Activated naive CD4-positive, alpha-beta T cell treated with anti-CD3 and anti-CD28 coated beads, Interleukin-2, amount 50 U/mL, for 24 hours (primary cell): ENCODE measurements at regions not wholly inside any gene's neighbourhood (a gene's known extent, or its start where the extent isn't known, plus 50 kb on each side); places are given as distances from the start of the nearest gene placed in this dataset.
"Not testable (repeated sequence)": the region's sequence is repeated elsewhere in the genome, so short reads cannot be mapped to it uniquely, and the experiment has no call there.

ENCODE experiments used
- H3K27ac Mint-ChIP-seq: one replicate; pipeline ENCODE4 v1.8.0; 2021; ENCODE audit warnings: mild to moderate bottlenecking, mixed read lengths
- H3K27me3 Mint-ChIP-seq: one replicate; pipeline ENCODE4 v1.8.0; 2021; ENCODE audit warnings: mixed read lengths
- H3K36me3 Mint-ChIP-seq: one replicate; pipeline ENCODE4 v1.8.0; 2021; ENCODE audit warnings: mixed read lengths
- H3K4me1 Mint-ChIP-seq: one replicate; pipeline ENCODE4 v1.8.0; 2021; ENCODE audit warnings: mixed read lengths
- H3K4me3 Mint-ChIP-seq: one replicate; pipeline ENCODE4 v1.8.0; 2021; ENCODE audit warnings: mild to moderate bottlenecking, mixed read lengths
- H3K9me3 Mint-ChIP-seq: one replicate; pipeline ENCODE4 v1.8.0; 2021; ENCODE audit warnings: mixed read lengths

- no peaks in the 10 kb centered on the region for H3K36me3 Mint-ChIP-seq
- peak overlapping the region; percentile 36 for H3K27ac Mint-ChIP-seq
- H3K9me3 Mint-ChIP-seq, result no peaks in the 10 kb centered on the region
- peaks cover 30% of the 10 kb centered on the region for H3K4me1 Mint-ChIP-seq
- no peaks in the 10 kb centered on the region for H3K27me3 Mint-ChIP-seq
- H3K4me3 Mint-ChIP-seq, result no peak overlapping the region
These were observed 101.2 kb upstream of the EGLN3 start for GRCh38 chr14:34051966-34052657.

GRCh38 chr14:34050606-34051005 lies 99.7 kb upstream of the EGLN3 start:
- Mint-ChIP-seq H3K4me3 (no peak overlapping the region), H3K4me1 (peaks cover 40% of the 10 kb centered on the region), H3K36me3 (no peaks in the 10 kb centered on the region), H3K9me3 (no peaks in the 10 kb centered on the region), H3K27ac (no peak overlapping the region), H3K27me3 (no peaks in the 10 kb centered on the region)

- H3K4me1 Mint-ChIP-seq, result peaks cover 41% of the 10 kb centered on the region
- no peak overlapping the region for H3K27ac Mint-ChIP-seq
- H3K9me3 Mint-ChIP-seq, result no peaks in the 10 kb centered on the region
- no peaks in the 10 kb centered on the region for H3K27me3 Mint-ChIP-seq
- H3K4me3 Mint-ChIP-seq, result no peak overlapping the region
- H3K36me3 Mint-ChIP-seq, result no peaks in the 10 kb centered on the region
These were observed 98.9 kb upstream of the EGLN3 start for GRCh38 chr14:34049790-34050189.

GRCh38 chr14:34049187-34049586 lies 98.3 kb upstream of the EGLN3 start:
- H3K36me3 Mint-ChIP-seq, H3K27ac Mint-ChIP-seq, H3K27me3 Mint-ChIP-seq, H3K4me3 Mint-ChIP-seq, H3K9me3 Mint-ChIP-seq: not testable (repeated sequence)
- peaks cover 47% of the 10 kb centered on the region for H3K4me1 Mint-ChIP-seq

GRCh38 chr14:34046799-34047520 lies 96.1 kb upstream of the EGLN3 start:
- H3K36me3 Mint-ChIP-seq, result no peaks in the 10 kb centered on the region
- H3K4me3 Mint-ChIP-seq, result no peak overlapping the region
- no peaks in the 10 kb centered on the region for H3K9me3 Mint-ChIP-seq
- H3K27me3 Mint-ChIP-seq, result no peaks in the 10 kb centered on the region
- no peak overlapping the region for H3K27ac Mint-ChIP-seq
- peaks cover 55% of the 10 kb centered on the region for H3K4me1 Mint-ChIP-seq

- no peaks in the 10 kb centered on the region for H3K36me3 Mint-ChIP-seq
- H3K4me3 Mint-ChIP-seq, result no peak overlapping the region
- no peak overlapping the region for H3K27ac Mint-ChIP-seq
- peaks cover 46% of the 10 kb centered on the region for H3K4me1 Mint-ChIP-seq
- H3K9me3 Mint-ChIP-seq, result no peaks in the 10 kb centered on the region
- H3K27me3 Mint-ChIP-seq, result no peaks in the 10 kb centered on the region
These were observed 93.9 kb upstream of the EGLN3 start for GRCh38 chr14:34044666-34045306.

GRCh38 chr14:34044373-34044637 lies 93.4 kb upstream of the EGLN3 start:
- Mint-ChIP-seq H3K4me3 (no peak overlapping the region), H3K36me3 (no peaks in the 10 kb centered on the region), H3K27me3 (no peaks in the 10 kb centered on the region), H3K27ac (peak overlapping the region; percentile 32), H3K9me3 (no peaks in the 10 kb centered on the region), H3K4me1 (peaks cover 46% of the 10 kb centered on the region)

GRCh38 chr14:34043627-34044372 lies 92.9 kb upstream of the EGLN3 start:
- Mint-ChIP-seq H3K9me3 (no peaks in the 10 kb centered on the region), H3K4me3 (no peak overlapping the region), H3K27ac (peak overlapping the region; percentile 32), H3K36me3 (no peaks in the 10 kb centered on the region), H3K27me3 (no peaks in the 10 kb centered on the region), H3K4me1 (peaks cover 46% of the 10 kb centered on the region)

GRCh38 chr14:34041220-34041619 lies 90.3 kb upstream of the EGLN3 start:
- H3K27ac Mint-ChIP-seq, result no peak overlapping the region
- H3K9me3 Mint-ChIP-seq, result no peaks in the 10 kb centered on the region
- no peaks in the 10 kb centered on the region for H3K36me3 Mint-ChIP-seq
- peaks cover 33% of the 10 kb centered on the region for H3K4me1 Mint-ChIP-seq
- no peaks in the 10 kb centered on the region for H3K27me3 Mint-ChIP-seq
- H3K4me3 Mint-ChIP-seq, result no peak overlapping the region

GRCh38 chr14:34040766-34041165 lies 89.9 kb upstream of the EGLN3 start:
- no peak overlapping the region for H3K4me3 Mint-ChIP-seq
- H3K4me1 Mint-ChIP-seq, result peaks cover 31% of the 10 kb centered on the region
- H3K9me3 Mint-ChIP-seq, result no peaks in the 10 kb centered on the region
- H3K27me3 Mint-ChIP-seq, result no peaks in the 10 kb centered on the region
- H3K36me3 Mint-ChIP-seq, result no peaks in the 10 kb centered on the region
- no peak overlapping the region for H3K27ac Mint-ChIP-seq

- Mint-ChIP-seq H3K27me3 (no peaks in the 10 kb centered on the region), H3K4me3 (no peak overlapping the region), H3K36me3 (no peaks in the 10 kb centered on the region), H3K4me1 (peaks cover 28% of the 10 kb centered on the region), H3K9me3 (no peaks in the 10 kb centered on the region), H3K27ac (no peak overlapping the region)
These were observed 88.7 kb upstream of the EGLN3 start for GRCh38 chr14:34039428-34040047.

GRCh38 chr14:34038358-34039057 lies 87.6 kb upstream of the EGLN3 start:
- Mint-ChIP-seq H3K36me3 (no peaks in the 10 kb centered on the region), H3K4me1 (peaks cover 18% of the 10 kb centered on the region), H3K9me3 (no peaks in the 10 kb centered on the region), H3K27ac (no peak overlapping the region), H3K4me3 (no peak overlapping the region), H3K27me3 (no peaks in the 10 kb centered on the region)

- H3K27ac Mint-ChIP-seq, result no peak overlapping the region
- H3K4me1 Mint-ChIP-seq, result peaks cover 3% of the 10 kb centered on the region
- H3K4me3 Mint-ChIP-seq, result no peak overlapping the region
- H3K9me3 Mint-ChIP-seq, result no peaks in the 10 kb centered on the region
- no peaks in the 10 kb centered on the region for H3K36me3 Mint-ChIP-seq
- no peaks in the 10 kb centered on the region for H3K27me3 Mint-ChIP-seq
These were observed 85.5 kb upstream of the EGLN3 start for GRCh38 chr14:34036319-34036766.

- Mint-ChIP-seq H3K4me1 (no peaks in the 10 kb centered on the region), H3K27ac (no peak overlapping the region), H3K4me3 (no peak overlapping the region), H3K36me3 (no peaks in the 10 kb centered on the region), H3K27me3 (no peaks in the 10 kb centered on the region), H3K9me3 (no peaks in the 10 kb centered on the region)
These were observed 85.0 kb upstream of the EGLN3 start for GRCh38 chr14:34035934-34036250.
